WERI-Rb-1 (cell line): ENCODE measurements at regions not wholly inside any gene's neighbourhood (a gene's known extent, or its start where the extent isn't known, plus 50 kb on each side); places are given as distances from the start of the nearest gene placed in this dataset.

ENCODE experiments used
- DNase-seq: peaks from one replicate; pipeline ENCODE4 v3.0.0-alpha.2; 2020
- H3K27ac ChIP-seq: fragments of 250-450 bp; sonication (Bioruptor Pico); 2 replicates; pipeline ENCODE4 v1.5.1; 2020; ENCODE audit warnings: mild to moderate bottlenecking, moderate library complexity
- H3K27me3 ChIP-seq: fragments of 250-450 bp; sonication (Bioruptor Pico); 2 replicates; pipeline ENCODE4 v1.5.1; 2021; ENCODE audit warnings: mild to moderate bottlenecking, low read depth, moderate library complexity; ENCODE audit not compliant: insufficient read depth, severe bottlenecking
- H3K36me3 ChIP-seq: fragments of 250-450 bp; sonication (Bioruptor Pico); 2 replicates; pipeline ENCODE4 v1.5.1; 2020; ENCODE audit warnings: mild to moderate bottlenecking, moderate library complexity
- H3K4me3 ChIP-seq: 2 replicates; pipeline ENCODE4 v1.5.1; 2011; ENCODE audit warnings: low read depth, mild to moderate bottlenecking, control low read depth, low read length
- H3K9me3 ChIP-seq: fragments of 250-450 bp; sonication (Bioruptor Pico); 2 replicates; pipeline ENCODE4 v1.5.1; 2021; ENCODE audit warnings: mild to moderate bottlenecking, moderate library complexity; ENCODE audit not compliant: severe bottlenecking
- TF ChIP-seq, protein P1 (sequence below): IDR thresholded peaks from 2 replicates; pipeline ENCODE4 v1.5.1; 2011; ENCODE audit warnings: low read depth, mild to moderate bottlenecking, control low read depth, inconsistent platforms, low read length

DNA sequence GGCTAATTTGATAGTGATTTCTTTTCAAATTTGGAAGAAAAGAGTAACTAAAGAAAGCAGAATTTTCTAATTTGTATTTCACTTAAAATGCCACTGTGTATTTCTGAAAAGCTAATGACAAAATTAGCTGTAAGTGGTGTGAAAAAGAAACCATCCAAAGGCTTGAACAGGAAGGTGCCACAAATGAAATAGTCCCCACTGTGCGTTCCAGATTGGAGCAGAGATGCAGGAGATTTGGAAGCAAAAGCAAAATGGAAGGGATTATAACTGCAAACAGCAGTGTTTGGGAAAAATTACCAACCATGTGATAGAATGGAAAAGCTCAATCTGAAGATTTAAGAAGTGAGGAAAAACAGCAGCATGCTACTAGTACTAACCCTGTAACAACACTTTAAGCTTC is 498.7 kb downstream of the SUCLG1 start:
- TF ChIP-seq, protein P1, sequence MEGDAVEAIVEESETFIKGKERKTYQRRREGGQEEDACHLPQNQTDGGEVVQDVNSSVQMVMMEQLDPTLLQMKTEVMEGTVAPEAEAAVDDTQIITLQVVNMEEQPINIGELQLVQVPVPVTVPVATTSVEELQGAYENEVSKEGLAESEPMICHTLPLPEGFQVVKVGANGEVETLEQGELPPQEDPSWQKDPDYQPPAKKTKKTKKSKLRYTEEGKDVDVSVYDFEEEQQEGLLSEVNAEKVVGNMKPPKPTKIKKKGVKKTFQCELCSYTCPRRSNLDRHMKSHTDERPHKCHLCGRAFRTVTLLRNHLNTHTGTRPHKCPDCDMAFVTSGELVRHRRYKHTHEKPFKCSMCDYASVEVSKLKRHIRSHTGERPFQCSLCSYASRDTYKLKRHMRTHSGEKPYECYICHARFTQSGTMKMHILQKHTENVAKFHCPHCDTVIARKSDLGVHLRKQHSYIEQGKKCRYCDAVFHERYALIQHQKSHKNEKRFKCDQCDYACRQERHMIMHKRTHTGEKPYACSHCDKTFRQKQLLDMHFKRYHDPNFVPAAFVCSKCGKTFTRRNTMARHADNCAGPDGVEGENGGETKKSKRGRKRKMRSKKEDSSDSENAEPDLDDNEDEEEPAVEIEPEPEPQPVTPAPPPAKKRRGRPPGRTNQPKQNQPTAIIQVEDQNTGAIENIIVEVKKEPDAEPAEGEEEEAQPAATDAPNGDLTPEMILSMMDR, result no peak

GRCh38 chr2:83959266-83959665 is 499.8 kb downstream of the SUCLG1 start:
- Histone ChIP-seq H3K36me3 (no peaks in the 10 kb centered on the region), H3K27ac (no peak overlapping the region), H3K9me3 (no peaks in the 10 kb centered on the region), H3K27me3 (no peaks in the 10 kb centered on the region), H3K4me3 (no peak overlapping the region)
- no peak for DNase-seq
- TF ChIP-seq, protein P1, result no peak

More for the DNA sequence above, 498.7 kb downstream of the SUCLG1 start:
- Histone ChIP-seq H3K27ac (no peak overlapping the region), H3K9me3 (no peaks in the 10 kb centered on the region), H3K27me3 (no peaks in the 10 kb centered on the region), H3K4me3 (no peak overlapping the region), H3K36me3 (no peaks in the 10 kb centered on the region)
- no peak for DNase-seq

GRCh38 chr2:83956991-83957390 is 502.1 kb downstream of the SUCLG1 start:
- TF ChIP-seq, protein P1, result no peak
- H3K36me3 ChIP-seq, result no peaks in the 10 kb centered on the region
- H3K4me3 ChIP-seq, result no peak overlapping the region
- no peaks in the 10 kb centered on the region for H3K27me3 ChIP-seq
- H3K9me3 ChIP-seq, result no peaks in the 10 kb centered on the region
- no peak for DNase-seq
- H3K27ac ChIP-seq, result no peak overlapping the region

DNA sequence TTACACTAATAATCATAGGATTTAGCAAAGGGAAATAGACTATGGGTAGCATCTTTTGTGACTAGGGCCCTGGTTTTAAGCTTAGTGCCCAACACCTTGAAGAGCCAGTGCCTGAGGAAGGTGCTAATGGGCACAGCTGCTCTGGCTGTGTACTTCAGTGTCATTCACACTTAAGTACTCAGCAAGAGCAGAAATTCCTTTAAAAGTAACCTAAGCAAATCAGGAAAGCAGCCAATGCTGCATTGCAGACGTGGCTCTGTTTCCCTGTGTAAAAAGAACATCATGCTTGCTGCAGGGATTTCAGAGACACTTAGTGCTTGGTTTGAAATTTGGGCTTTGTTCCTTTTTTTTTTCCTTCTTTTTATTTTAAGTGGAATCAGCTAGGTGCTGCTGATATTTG is 505.4 kb downstream of the SUCLG1 start:
- H3K4me3 ChIP-seq, result no peak overlapping the region
- no peaks in the 10 kb centered on the region for H3K36me3 ChIP-seq
- no peaks in the 10 kb centered on the region for H3K27me3 ChIP-seq
- no peak overlapping the region for H3K27ac ChIP-seq
- TF ChIP-seq, protein P1, result no peak
- H3K9me3 ChIP-seq, result no peaks in the 10 kb centered on the region
- no peak for DNase-seq

- Histone ChIP-seq H3K27ac (no peak overlapping the region), H3K9me3 (no peaks in the 10 kb centered on the region), H3K36me3 (no peaks in the 10 kb centered on the region), H3K4me3 (no peak overlapping the region), H3K27me3 (no peaks in the 10 kb centered on the region)
- DNase-seq, result no peak
- TF ChIP-seq, protein P1, result no peak
Measured at GRCh38 chr2:83951378-83951947, 507.6 kb downstream of the SUCLG1 start.

- Histone ChIP-seq H3K27ac (no peak overlapping the region), H3K4me3 (no peak overlapping the region), H3K9me3 (no peaks in the 10 kb centered on the region), H3K36me3 (no peaks in the 10 kb centered on the region), H3K27me3 (no peaks in the 10 kb centered on the region)
- TF ChIP-seq, protein P1, result no peak
- DNase-seq, result no peak
Measured at GRCh38 chr2:83949361-83949760, 509.7 kb downstream of the SUCLG1 start.
